Panc1 (cell line): ENCODE measurements at regions not wholly inside any gene's neighbourhood (a gene's known extent, or its start where the extent isn't known, plus 50 kb on each side); places are given as distances from the start of the nearest gene placed in this dataset.

Experiments used
- ATAC-seq: fragments of 200-7000 bp; cut with Tn5 transposase; 2 replicates; pipeline ENCODE4 v1.9.1; 2020; ENCODE audit warnings: mild to moderate bottlenecking, moderate library complexity
- BruUV-seq: library from RNA; stranded (reverse); fragments of 400-500 nt; replicated peaks from 2 replicates; lab custom pipeline; 2021; lab: Mats Ljungman, UMichigan
- CTCF ChIA-PET: fragments of 300-600 bp; sonication (Branson Sonifier 250); formaldehyde crosslinking; loops from one replicate; lab custom pipeline; 2022; ENCODE audit warnings: antibody characterized with exemption; lab: Charles Lee
- POLR2A ChIA-PET: fragments of 300-600 bp; sonication (Branson Sonifier 250); formaldehyde crosslinking; loops from one replicate; lab custom pipeline; 2022; ENCODE audit warnings: antibody characterized with exemption; lab: Charles Lee
- DNase-seq: peaks from one replicate; pipeline ENCODE4 v3.0.0-alpha.2; 2010; ENCODE audit warnings: low read depth, low spot score
- H3K27ac ChIP-seq: 2 replicates; pipeline ENCODE4 v1.5.1; 2011; ENCODE audit warnings: mild to moderate bottlenecking, low read length, inconsistent platforms
- H3K27me3 ChIP-seq: fragments of 200-500 bp; sonication (Bioruptor generic); 2 replicates; pipeline ENCODE4 v1.6.0; 2014; ENCODE audit warnings: low read length, inconsistent platforms; ENCODE audit not compliant: control insufficient read depth, insufficient read depth
- H3K36me3 ChIP-seq: fragments of 200-500 bp; sonication (Bioruptor generic); 2 replicates; pipeline ENCODE4 v1.5.1; 2014; ENCODE audit warnings: inconsistent platforms, mild to moderate bottlenecking, low read length, moderate library complexity; ENCODE audit not compliant: control insufficient read depth, insufficient read depth
- H3K4me1 ChIP-seq: 2 replicates; pipeline ENCODE4 v1.5.1; 2011; ENCODE audit warnings: inconsistent platforms, mild to moderate bottlenecking, low read length, moderate library complexity; ENCODE audit not compliant: control insufficient read depth, insufficient read depth
- H3K4me3 ChIP-seq, 2 experiments: 2 replicates each; pipeline ENCODE4 v1.5.1; 2011 to 2012; ENCODE audit warnings: low read depth in 2 of 2, low read length in 2 of 2, mild to moderate bottlenecking in 2 of 2, inconsistent platforms in 1 of 2, moderate library complexity in 1 of 2
- H3K9me3 ChIP-seq: fragments of 200-500 bp; sonication (Bioruptor generic); 2 replicates; pipeline ENCODE4 v1.5.1; 2014; ENCODE audit warnings: low read depth, mild to moderate bottlenecking, inconsistent platforms, low read length, moderate library complexity; ENCODE audit not compliant: control insufficient read depth, insufficient read depth
- POLR2AphosphoS5 ChIP-seq: IDR thresholded peaks from 2 replicates; pipeline ENCODE4 v1.6.1; 2012; ENCODE audit warnings: mild to moderate bottlenecking, low read depth, low read length, moderate library complexity
- SIN3A ChIP-seq: IDR thresholded peaks from 2 replicates; pipeline ENCODE4 v1.6.1; 2012; ENCODE audit warnings: low read depth, mild to moderate bottlenecking, low read length, moderate library complexity, borderline replicate concordance; ENCODE audit not compliant: insufficient read depth
- TCF7L2 ChIP-seq: IDR thresholded peaks from 2 replicates; pipeline ENCODE4 v1.6.1; 2011; ENCODE audit warnings: mild to moderate bottlenecking, low read depth, low read length, inconsistent platforms
- in situ Hi-C: cut with HindIII; loops from 2 replicates; pipeline ENCODE4 v1.10.0; 2016; ENCODE audit warnings: low sequenced_read_pairs, low pct_unique_long_range_greater_than_20kb
- intact Hi-C: fragments of 100-400 bp; cut with micrococcal nuclease; formaldehyde crosslinking; loops from one replicate; pipeline ENCODE4 v1.10.0; 2022; ENCODE audit not compliant: unreplicated experiment
- TF ChIP-seq, protein P1 (sequence below): fragments of 450-650 bp; IDR thresholded peaks from 2 replicates; pipeline ENCODE4 v1.5.1; 2017; ENCODE audit warnings: mild to moderate bottlenecking
- TF ChIP-seq, protein P2 (sequence below), 2 experiments: IDR thresholded peaks; 2 replicates each; pipeline ENCODE4 v1.6.1; 2011 to 2012; ENCODE audit warnings: low read depth in 2 of 2, control low read depth in 1 of 2, low read length in 1 of 2, mild to moderate bottlenecking in 1 of 2, moderate library complexity in 1 of 2; ENCODE audit not compliant: insufficient read depth in 1 of 2

DNA sequence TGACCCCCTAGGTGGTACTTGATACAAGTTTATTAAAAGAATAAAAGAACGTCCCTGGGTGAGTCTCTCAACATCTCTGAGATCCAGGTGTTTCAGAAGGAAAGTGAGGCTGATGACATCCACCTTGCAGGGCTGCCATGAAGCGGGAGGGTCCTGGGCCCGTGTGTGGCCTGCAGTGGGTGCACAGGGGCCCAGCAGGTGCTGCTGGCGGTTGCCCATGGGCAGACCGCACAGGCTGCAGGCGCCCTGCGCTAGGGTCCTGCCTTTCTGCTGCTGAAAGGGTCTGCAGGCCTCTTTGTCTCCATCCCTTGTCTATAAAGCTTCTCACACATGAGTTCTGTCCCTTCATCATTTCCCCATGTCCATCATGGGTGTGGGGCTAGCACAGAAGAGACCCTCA is 247.0 kb downstream of the TFCP2L1 start:
- in situ Hi-C loops (no loop called here), intact Hi-C loops (no loop called here)
- no peak overlapping the region for H3K27ac ChIP-seq
- no peak for ATAC-seq
- ChIA-PET CTCF (no interaction called here), POLR2A (no interaction called here)
- TF ChIP-seq POLR2AphosphoS5 (no peak), SIN3A (no peak), TCF7L2 (no peak)
- TF ChIP-seq, protein P1, sequence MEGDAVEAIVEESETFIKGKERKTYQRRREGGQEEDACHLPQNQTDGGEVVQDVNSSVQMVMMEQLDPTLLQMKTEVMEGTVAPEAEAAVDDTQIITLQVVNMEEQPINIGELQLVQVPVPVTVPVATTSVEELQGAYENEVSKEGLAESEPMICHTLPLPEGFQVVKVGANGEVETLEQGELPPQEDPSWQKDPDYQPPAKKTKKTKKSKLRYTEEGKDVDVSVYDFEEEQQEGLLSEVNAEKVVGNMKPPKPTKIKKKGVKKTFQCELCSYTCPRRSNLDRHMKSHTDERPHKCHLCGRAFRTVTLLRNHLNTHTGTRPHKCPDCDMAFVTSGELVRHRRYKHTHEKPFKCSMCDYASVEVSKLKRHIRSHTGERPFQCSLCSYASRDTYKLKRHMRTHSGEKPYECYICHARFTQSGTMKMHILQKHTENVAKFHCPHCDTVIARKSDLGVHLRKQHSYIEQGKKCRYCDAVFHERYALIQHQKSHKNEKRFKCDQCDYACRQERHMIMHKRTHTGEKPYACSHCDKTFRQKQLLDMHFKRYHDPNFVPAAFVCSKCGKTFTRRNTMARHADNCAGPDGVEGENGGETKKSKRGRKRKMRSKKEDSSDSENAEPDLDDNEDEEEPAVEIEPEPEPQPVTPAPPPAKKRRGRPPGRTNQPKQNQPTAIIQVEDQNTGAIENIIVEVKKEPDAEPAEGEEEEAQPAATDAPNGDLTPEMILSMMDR: no peak
- TF ChIP-seq, protein P2, sequence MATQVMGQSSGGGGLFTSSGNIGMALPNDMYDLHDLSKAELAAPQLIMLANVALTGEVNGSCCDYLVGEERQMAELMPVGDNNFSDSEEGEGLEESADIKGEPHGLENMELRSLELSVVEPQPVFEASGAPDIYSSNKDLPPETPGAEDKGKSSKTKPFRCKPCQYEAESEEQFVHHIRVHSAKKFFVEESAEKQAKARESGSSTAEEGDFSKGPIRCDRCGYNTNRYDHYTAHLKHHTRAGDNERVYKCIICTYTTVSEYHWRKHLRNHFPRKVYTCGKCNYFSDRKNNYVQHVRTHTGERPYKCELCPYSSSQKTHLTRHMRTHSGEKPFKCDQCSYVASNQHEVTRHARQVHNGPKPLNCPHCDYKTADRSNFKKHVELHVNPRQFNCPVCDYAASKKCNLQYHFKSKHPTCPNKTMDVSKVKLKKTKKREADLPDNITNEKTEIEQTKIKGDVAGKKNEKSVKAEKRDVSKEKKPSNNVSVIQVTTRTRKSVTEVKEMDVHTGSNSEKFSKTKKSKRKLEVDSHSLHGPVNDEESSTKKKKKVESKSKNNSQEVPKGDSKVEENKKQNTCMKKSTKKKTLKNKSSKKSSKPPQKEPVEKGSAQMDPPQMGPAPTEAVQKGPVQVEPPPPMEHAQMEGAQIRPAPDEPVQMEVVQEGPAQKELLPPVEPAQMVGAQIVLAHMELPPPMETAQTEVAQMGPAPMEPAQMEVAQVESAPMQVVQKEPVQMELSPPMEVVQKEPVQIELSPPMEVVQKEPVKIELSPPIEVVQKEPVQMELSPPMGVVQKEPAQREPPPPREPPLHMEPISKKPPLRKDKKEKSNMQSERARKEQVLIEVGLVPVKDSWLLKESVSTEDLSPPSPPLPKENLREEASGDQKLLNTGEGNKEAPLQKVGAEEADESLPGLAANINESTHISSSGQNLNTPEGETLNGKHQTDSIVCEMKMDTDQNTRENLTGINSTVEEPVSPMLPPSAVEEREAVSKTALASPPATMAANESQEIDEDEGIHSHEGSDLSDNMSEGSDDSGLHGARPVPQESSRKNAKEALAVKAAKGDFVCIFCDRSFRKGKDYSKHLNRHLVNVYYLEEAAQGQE (IDR thresholded peaks at IDR 0.05; ENCODE audit: insufficient read depth in 1 of 2, low read depth in 2 of 2, low read length in 1 of 2): no peak
- no peaks in the 10 kb centered on the region for H3K36me3 ChIP-seq
- peaks cover 2% of the 10 kb centered on the region for H3K27me3 ChIP-seq
- no peak overlapping the region for H3K4me3 ChIP-seq
- BruUV-seq: no TSS peak
- H3K9me3 ChIP-seq: no peaks in the 10 kb centered on the region
- H3K4me1 ChIP-seq: no peaks in the 10 kb centered on the region
- DNase-seq: no peak

DNA sequence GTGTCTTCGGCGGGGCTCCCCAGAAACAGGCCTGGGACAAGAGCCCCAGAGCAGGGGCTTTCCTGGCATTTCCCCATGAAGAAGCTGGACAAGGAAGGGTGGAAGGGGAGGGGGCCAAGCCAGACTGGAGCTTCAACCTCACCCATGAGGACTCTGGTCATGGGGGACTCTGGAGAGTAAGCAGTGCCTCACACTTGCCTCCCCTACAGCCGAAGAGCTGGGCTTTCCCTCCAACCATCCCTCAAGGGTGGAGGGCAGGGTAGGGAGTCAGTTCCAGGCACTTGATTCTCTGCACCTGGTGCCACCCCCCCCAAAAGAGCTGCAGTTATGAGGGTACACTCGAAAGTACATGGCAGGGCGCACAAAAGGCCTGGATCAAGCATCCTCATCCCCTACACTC is 246.6 kb downstream of the TFCP2L1 start:
- no peaks in the 10 kb centered on the region for H3K4me1 ChIP-seq
- ATAC-seq: no peak
- in situ Hi-C loops: no loop called here
- no peaks in the 10 kb centered on the region for H3K36me3 ChIP-seq
- intact Hi-C loops: no loop called here
- H3K27ac ChIP-seq: no peak overlapping the region
- TF ChIP-seq TCF7L2 (no peak), SIN3A (no peak), POLR2AphosphoS5 (no peak)
- TF ChIP-seq, protein P1: no peak
- TF ChIP-seq, protein P2 (IDR thresholded peaks at IDR 0.05; ENCODE audit: insufficient read depth in 1 of 2, low read depth in 2 of 2, low read length in 1 of 2): no peak
- H3K4me3 ChIP-seq: no peak overlapping the region
- no peak for DNase-seq
- ChIA-PET CTCF (no interaction called here), POLR2A (no interaction called here)
- H3K9me3 ChIP-seq: no peaks in the 10 kb centered on the region
- no peaks in the 10 kb centered on the region; the same call in 1 of the 2 replicates for H3K27me3 ChIP-seq
- no TSS peak for BruUV-seq
